ENCODE measurements at regions not wholly inside any gene's neighbourhood (a gene's known extent, or its start where the extent isn't known, plus 50 kb on each side); places are given as distances from the start of the nearest gene placed in this dataset.

DNA sequence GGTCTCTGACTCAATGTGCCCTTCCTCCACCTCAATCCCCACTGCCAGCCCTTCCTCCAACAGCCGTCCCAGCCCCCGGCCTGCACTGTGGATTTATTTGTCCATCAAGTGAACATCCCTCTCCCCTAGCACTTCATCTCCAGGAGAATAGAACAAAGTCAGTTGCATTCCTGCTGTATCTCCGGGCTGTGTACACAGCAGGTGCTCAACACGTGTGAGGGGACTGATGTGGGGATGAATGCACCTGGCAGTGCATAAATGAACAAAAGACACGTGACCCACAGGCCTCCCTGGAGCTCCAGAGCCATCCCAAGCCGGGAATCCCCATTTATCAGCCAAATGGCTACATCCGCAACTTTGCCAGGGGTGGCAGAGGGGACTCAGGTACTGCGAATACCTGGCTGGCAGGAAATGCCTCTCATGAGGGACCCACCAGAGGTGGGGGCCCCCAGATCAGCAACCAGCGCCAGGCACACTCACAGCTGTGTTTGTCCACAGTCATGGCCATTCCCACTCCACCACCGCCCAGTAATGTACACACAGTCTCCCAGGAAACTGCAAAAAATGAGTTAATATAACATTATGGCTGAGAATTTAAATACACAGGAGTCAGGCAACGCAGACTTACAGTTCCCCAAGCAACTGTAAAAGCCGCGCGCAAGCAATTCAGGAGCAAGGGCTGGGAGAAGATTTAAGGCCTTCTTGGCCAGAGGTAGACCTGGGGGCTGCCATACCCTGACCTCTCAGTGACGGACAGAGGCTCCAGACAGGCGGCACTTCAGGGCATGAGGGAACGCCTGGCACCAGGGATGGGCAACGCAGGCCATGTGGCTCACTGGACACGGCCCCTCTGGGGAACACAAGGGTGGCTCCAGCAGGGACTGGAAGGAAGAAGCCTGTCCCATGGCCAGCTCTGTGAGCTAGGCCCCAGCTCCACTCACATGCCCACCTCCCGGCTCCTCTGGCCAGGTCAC is 50.3 kb upstream of the TCF20 start:
- H3K4me1 Mint-ChIP-seq = peaks cover 22 to 42% (median 33%) of the 10 kb centered on the region in 4 donors
- no peak overlapping the region for H3K4me3 Mint-ChIP-seq
- POLR2A ChIA-PET = interaction anchor here (0.6 kb wide), 1 partner anchor 132 kb away, joined by 6 read pairs; no protein-coding TSS in a partner anchor
- ATAC-seq (no peak), DNase-seq (no peak)
- H3K36me3 Mint-ChIP-seq = no peaks in the 10 kb centered on the region
- peak overlapping the region in 3 of 10 donors; percentile 20 to 71 (median 22) for H3K27ac Mint-ChIP-seq
- no peaks in the 10 kb centered on the region for H3K9me3 Mint-ChIP-seq
- no peaks in the 10 kb centered on the region for H3K27me3 Mint-ChIP-seq

Data from naive thymus-derived CD8-positive, alpha-beta T cell (primary cell).